ENCODE measurements at regions not wholly inside any gene's neighbourhood (a gene's known extent, or its start where the extent isn't known, plus 50 kb on each side); places are given as distances from the start of the nearest gene placed in this dataset.

GRCh38 chr1:234760303-234760723 is 150.3 kb upstream of the IRF2BP2 start:
- intact Hi-C loops (cut with micrococcal nuclease), result no loop called here
- H3K27ac Mint-ChIP-seq, result no peak overlapping the region
- no peaks in the 10 kb centered on the region for H3K27me3 Mint-ChIP-seq
- Histone ChIP-seq H2AFZ (ENCODE audit: insufficient read depth, low read depth, low read length, poor library complexity, severe bottlenecking) (no peak overlapping the region), H3K4me3 (ENCODE audit: control extremely low read depth in 1 of 5, extremely low read depth in 1 of 5, insufficient read depth in 1 of 5, low read depth in 2 of 5, low read length in 4 of 5) (no peak overlapping the region), H3K36me3 (replicated peaks in 1 of 2; ENCODE audit: control extremely low read depth in 1 of 2, control insufficient read depth in 1 of 2, extremely low read depth in 1 of 2, insufficient read depth in 2 of 2, low read length in 1 of 2) (no peaks in the 10 kb centered on the region), H3K27me3 (replicated peaks in 1 of 4; ENCODE audit: control extremely low read depth in 1 of 4, control insufficient read depth in 3 of 4, insufficient read depth in 4 of 4, low read length in 3 of 4) (no peaks in the 10 kb centered on the region), H3K27ac (ENCODE audit: low read length in 2 of 2) (no peak overlapping the region), H4K20me1 (ENCODE audit: control insufficient read depth, insufficient read depth, low read length, poor library complexity, severe bottlenecking) (no peaks in the 10 kb centered on the region), H3K4me2 (replicated peaks; ENCODE audit: low read depth, low read length, poor library complexity, severe bottlenecking) (no peak overlapping the region), H3K9ac (ENCODE audit: low read length) (no peak overlapping the region), H3K9me3 (ENCODE audit: control extremely low read depth in 1 of 3, control insufficient read depth in 2 of 3, insufficient read depth in 1 of 3, low read length in 2 of 3) (no peaks in the 10 kb centered on the region), H3K79me2 (ENCODE audit: control insufficient read depth, insufficient read depth, low read length) (no peaks in the 10 kb centered on the region), H3K4me1 (ENCODE audit: control insufficient read depth in 2 of 2, insufficient read depth in 2 of 2, low read length in 2 of 2) (no peaks in the 10 kb centered on the region)
- POLR2A ChIA-PET, result interaction anchor here (0.5 kb wide), 1 partner anchor 326 kb away, joined by 4 read pairs; no protein-coding TSS in a partner anchor
- DNase-seq (no peak), ATAC-seq (ENCODE audit: low read depth) (no peak)
- H3K4me3 Mint-ChIP-seq, result no peak overlapping the region
- TF ChIP-seq EZH2 (IDR thresholded peaks at IDR 0.05; ENCODE audit: borderline replicate concordance, insufficient read depth, low read depth, low read length, poor library complexity, severe bottlenecking), result no peak
- no peak for TF ChIP-seq CTCF (IDR thresholded peaks at IDR 0.05)
- WGBS (ENCODE audit: insufficient coverage), result 97% methylated on average over 3 of the region's 6 CpGs
- no peaks in the 10 kb centered on the region for H3K9me3 Mint-ChIP-seq (ENCODE audit: insufficient read depth)
- CTCF ChIA-PET, result no interaction called here
- peaks cover 4% of the 10 kb centered on the region for H3K4me1 Mint-ChIP-seq

DNA sequence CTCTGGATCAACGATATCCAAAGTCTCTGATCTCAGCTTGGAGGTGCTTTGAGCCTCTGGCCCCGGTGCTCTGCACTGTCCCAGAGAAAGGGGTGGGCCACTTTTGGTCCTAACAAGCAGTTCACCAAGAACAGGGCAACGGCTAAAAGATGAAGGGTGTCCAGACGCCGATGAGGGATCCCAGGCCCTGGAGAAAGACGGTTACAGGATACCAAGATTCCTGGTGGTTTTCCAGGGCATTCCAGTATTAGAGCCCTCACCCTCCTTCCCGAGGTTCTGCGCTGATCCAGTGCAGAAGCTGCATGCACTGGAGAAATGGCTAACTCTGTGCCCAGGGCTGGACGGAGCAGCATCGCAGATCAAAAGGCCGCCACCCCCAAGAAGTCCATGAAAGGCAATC is 149.9 kb upstream of the IRF2BP2 start:
- Histone ChIP-seq H3K4me3 (ENCODE audit: control extremely low read depth in 1 of 5, extremely low read depth in 1 of 5, insufficient read depth in 1 of 5, low read depth in 2 of 5, low read length in 4 of 5) (no peak overlapping the region), H3K4me1 (ENCODE audit: control insufficient read depth in 2 of 2, insufficient read depth in 2 of 2, low read length in 2 of 2) (no peaks in the 10 kb centered on the region), H3K27ac (ENCODE audit: low read length in 2 of 2) (no peak overlapping the region), H3K79me2 (ENCODE audit: control insufficient read depth, insufficient read depth, low read length) (no peaks in the 10 kb centered on the region), H3K27me3 (replicated peaks in 1 of 4; ENCODE audit: control extremely low read depth in 1 of 4, control insufficient read depth in 3 of 4, insufficient read depth in 4 of 4, low read length in 3 of 4) (no peaks in the 10 kb centered on the region), H3K4me2 (replicated peaks; ENCODE audit: low read depth, low read length, poor library complexity, severe bottlenecking) (no peak overlapping the region), H3K36me3 (replicated peaks in 1 of 2; ENCODE audit: control extremely low read depth in 1 of 2, control insufficient read depth in 1 of 2, extremely low read depth in 1 of 2, insufficient read depth in 2 of 2, low read length in 1 of 2) (no peaks in the 10 kb centered on the region), H3K9ac (ENCODE audit: low read length) (no peak overlapping the region), H3K9me3 (ENCODE audit: control extremely low read depth in 1 of 3, control insufficient read depth in 2 of 3, insufficient read depth in 1 of 3, low read length in 2 of 3) (no peaks in the 10 kb centered on the region), H4K20me1 (ENCODE audit: control insufficient read depth, insufficient read depth, low read length, poor library complexity, severe bottlenecking) (no peaks in the 10 kb centered on the region), H2AFZ (ENCODE audit: insufficient read depth, low read depth, low read length, poor library complexity, severe bottlenecking) (no peak overlapping the region)
- POLR2A ChIA-PET, result interaction anchor here (0.5 kb wide), 1 partner anchor 326 kb away, joined by 4 read pairs; no protein-coding TSS in a partner anchor
- no peak for DNase-seq
- Mint-ChIP-seq H3K27ac (no peak overlapping the region), H3K4me3 (no peak overlapping the region), H3K9me3 (ENCODE audit: insufficient read depth) (no peaks in the 10 kb centered on the region), H3K27me3 (no peaks in the 10 kb centered on the region), H3K4me1 (peaks cover 4% of the 10 kb centered on the region)
- CTCF ChIA-PET, result no interaction called here
- intact Hi-C loops (cut with micrococcal nuclease), result no loop called here
- 95% methylated on average over 11 of the region's 11 CpGs for WGBS (ENCODE audit: insufficient coverage)
- TF ChIP-seq EZH2 (IDR thresholded peaks at IDR 0.05; ENCODE audit: borderline replicate concordance, insufficient read depth, low read depth, low read length, poor library complexity, severe bottlenecking) (no peak), CTCF (IDR thresholded peaks at IDR 0.05) (no peak)
- no peak for ATAC-seq (ENCODE audit: low read depth)
